GM12878 (cell line): ENCODE measurements at regions not wholly inside any gene's neighbourhood (a gene's known extent, or its start where the extent isn't known, plus 50 kb on each side); places are given as distances from the start of the nearest gene placed in this dataset.

Source experiments
- ATAC-seq: fragments of 200-7000 bp; cut with Tn5 transposase; 3 replicates; pipeline ENCODE4 v1.9.1; 2020; ENCODE audit warnings: mild to moderate bottlenecking, moderate library complexity
- BruUV-seq: library from RNA; stranded (reverse); fragments of 400-500 nt; replicated peaks from 2 replicates; lab custom pipeline; 2021; lab: Mats Ljungman, UMichigan
- CTCF ChIA-PET: fragments of 300-600 bp; sonication (Branson Sonifier 250); formaldehyde crosslinking; extraction: SDS; loops from one replicate; lab custom pipeline; 2021; ENCODE audit warnings: inconsistent platforms; lab: Yijun Ruan, JAX
- POLR2A ChIA-PET: fragments of 350-600 bp; formaldehyde crosslinking; extraction: SDS; loops from one replicate; lab custom pipeline; 2021; ENCODE audit warnings: inconsistent platforms; lab: Charles Lee
- RAD21 ChIA-PET: fragments of 300-600 bp; sonication (Branson Sonifier 250); formaldehyde crosslinking; loops from one replicate; lab custom pipeline; 2023; ENCODE audit warnings: antibody characterized with exemption; ENCODE audit not compliant: unreplicated experiment; lab: Charles Lee
- SMC1A ChIA-PET: fragments of 300-600 bp; sonication (Branson Sonifier 250); formaldehyde crosslinking; loops from one replicate; lab custom pipeline; 2023; ENCODE audit not compliant: unreplicated experiment, uncharacterized antibody; lab: Charles Lee
- DNase-seq: peaks from one replicate; pipeline ENCODE4 v3.0.0-alpha.2; 2011; ENCODE audit warnings: low read depth, low spot score
- FAIRE-seq: peaks from 3 replicates; lab custom pipeline; 2011; peaks lifted over from hg19 to GRCh38; lab: Jason Lieb, UNC
- H2AFZ ChIP-seq: 2 replicates; pipeline ENCODE4 v1.6.0; 2011; ENCODE audit warnings: low read depth, low read length, control low read depth; ENCODE audit not compliant: control insufficient read depth
- H3K27ac ChIP-seq: 2 replicates; pipeline ENCODE4 v1.5.1; 2011; ENCODE audit warnings: control low read depth; ENCODE audit not compliant: control insufficient read depth, insufficient read depth
- H3K27me3 ChIP-seq, 2 experiments: replicated peaks in 1 of 2; 2 replicates each; pipeline versions ENCODE4 v1.6.0 to v1.6.1; 2011; ENCODE audit warnings: low read length in 1 of 2; ENCODE audit not compliant: control insufficient read depth in 2 of 2, insufficient read depth in 2 of 2
- H3K36me3 ChIP-seq, 2 experiments: 2 replicates each; pipeline ENCODE4 v1.5.1; 2011; ENCODE audit warnings: low read length in 1 of 2; ENCODE audit not compliant: control insufficient read depth in 2 of 2, insufficient read depth in 2 of 2
- H3K4me1 ChIP-seq: 2 replicates; pipeline ENCODE4 v1.6.1; 2011; ENCODE audit warnings: mild to moderate bottlenecking, low read length, moderate library complexity, mixed read lengths; ENCODE audit not compliant: control insufficient read depth, insufficient read depth
- H3K4me2 ChIP-seq: 2 replicates; pipeline ENCODE4 v1.6.0; 2011; ENCODE audit warnings: control low read depth; ENCODE audit not compliant: control insufficient read depth, insufficient read depth
- H3K4me3 ChIP-seq: fragments of 200-600 bp; sonication (generic); 2 replicates; pipeline ENCODE4 v1.5.1; 2016
- H3K79me2 ChIP-seq: 2 replicates; pipeline ENCODE4 v1.6.0; 2011; ENCODE audit warnings: low read length; ENCODE audit not compliant: control insufficient read depth, insufficient read depth
- H3K9ac ChIP-seq: 2 replicates; pipeline ENCODE4 v1.8.0; 2011; ENCODE audit warnings: low read length, control low read depth, mixed read lengths; ENCODE audit not compliant: control insufficient read depth, insufficient read depth
- H3K9me3 ChIP-seq: replicated peaks from 3 replicates; pipeline ENCODE4 v1.5.1; 2011; ENCODE audit warnings: mild to moderate bottlenecking, low read length; ENCODE audit not compliant: control insufficient read depth, insufficient read depth
- H4K20me1 ChIP-seq: 2 replicates; pipeline ENCODE4 v1.6.0; 2011; ENCODE audit not compliant: control insufficient read depth, insufficient read depth
- ATF3 ChIP-seq: IDR thresholded peaks from 2 replicates; pipeline ENCODE4 v1.6.1; 2011; ENCODE audit warnings: low read depth, mild to moderate bottlenecking, low read length, moderate library complexity, borderline replicate concordance; ENCODE audit errors: extremely low read depth
- CREM ChIP-seq: IDR thresholded peaks from 2 replicates; pipeline ENCODE4 v1.6.1; 2014; ENCODE audit warnings: antibody characterized with exemption, low read depth
- EGR1 ChIP-seq, 2 experiments: IDR thresholded peaks; 1 replicate in 1 of 2; 2 replicates in 1 of 2; pipeline ENCODE4 v1.6.1; 2011 to 2012; ENCODE audit warnings: low read depth in 2 of 2, low read length in 2 of 2, borderline replicate concordance in 1 of 2, mild to moderate bottlenecking in 1 of 2, moderate library complexity in 1 of 2
- EP300 ChIP-seq, 2 experiments: fragments of 150-350 bp in 1 of 2; IDR thresholded peaks; 2 replicates each; pipeline ENCODE4 v1.6.1; 2011 to 2012; ENCODE audit warnings: low read depth in 2 of 2, low read length in 2 of 2, borderline replicate concordance in 1 of 2, improper control_type of control experiment in 1 of 2, inconsistent platforms in 1 of 2; ENCODE audit not compliant: control insufficient read depth in 1 of 2
- FOS ChIP-seq: IDR thresholded peaks from 3 replicates; pipeline ENCODE4 v1.6.1; 2011; ENCODE audit warnings: borderline replicate concordance; ENCODE audit not compliant: insufficient read length; ENCODE audit errors: extremely low read depth
- LARP7 ChIP-seq: fragments of 450-650 bp; IDR thresholded peaks from 2 replicates; pipeline ENCODE4 v1.6.1; 2017; ENCODE audit warnings: mild to moderate bottlenecking
- NBN ChIP-seq: fragments of 450-650 bp; IDR thresholded peaks from 2 replicates; pipeline ENCODE4 v1.6.1; 2016
- NR2C1 ChIP-seq: fragments of 450-650 bp; IDR thresholded peaks from 2 replicates; pipeline ENCODE4 v1.6.1; 2017; ENCODE audit warnings: antibody characterized with exemption, mild to moderate bottlenecking, moderate library complexity
- PAX5 ChIP-seq: IDR thresholded peaks from 2 replicates; pipeline ENCODE4 v1.6.1; 2011; ENCODE audit warnings: low read depth, low read length, borderline replicate concordance
- RELA ChIP-seq: fragments of 450-650 bp; IDR thresholded peaks from 2 replicates; pipeline ENCODE4 v1.8.0; 2014; ENCODE audit warnings: borderline replicate concordance; ENCODE audit not compliant: partially characterized antibody
- TCF3 ChIP-seq: IDR thresholded peaks from 2 replicates; pipeline ENCODE4 v1.6.1; 2012; ENCODE audit warnings: low read depth, mild to moderate bottlenecking, low read length, borderline replicate concordance; ENCODE audit not compliant: insufficient read depth
- TCF7 ChIP-seq: IDR thresholded peaks from 2 replicates; pipeline ENCODE4 v1.6.1; 2014; ENCODE audit warnings: antibody characterized with exemption, borderline replicate concordance
- YBX1 ChIP-seq: fragments of 450-650 bp; IDR thresholded peaks from 2 replicates; pipeline ENCODE4 v1.6.1; 2016; ENCODE audit warnings: antibody characterized with exemption
- WGBS: methylation state at CpG from one replicate; pipeline ENCODE4 v1.1.6; 2016; ENCODE audit warnings: low lambda C conversion rate; ENCODE audit not compliant: insufficient replicate concordance, insufficient coverage; ENCODE audit errors: missing lambda C conversion rate; 5-methylcytosine and 5-hydroxymethylcytosine counted together
- in situ Hi-C: fragments of 300-500 bp; cut with MboI; formaldehyde crosslinking; loops from 9 replicates; pipeline ENCODE4 v1.14.3; 2018; ENCODE audit warnings: mixed read lengths
- intact Hi-C: fragments of 100-400 bp; cut with micrococcal nuclease; formaldehyde crosslinking; loops from one replicate; pipeline ENCODE4 v1.14.2; 2022; ENCODE audit not compliant: unreplicated experiment
- TF ChIP-seq, protein P1 (sequence below): fragments of 450-650 bp; IDR thresholded peaks from 2 replicates; pipeline ENCODE4 v1.6.1; 2016; ENCODE audit warnings: mild to moderate bottlenecking
- TF ChIP-seq, protein P2 (sequence below): IDR thresholded peaks from 2 replicates; pipeline ENCODE4 v1.6.1; 2012; ENCODE audit warnings: low read depth, low read length, improper control_type of control experiment
- TF ChIP-seq, protein P3 (sequence below): fragments of 150-350 bp; IDR thresholded peaks from 2 replicates; pipeline ENCODE4 v1.6.1; 2016; ENCODE audit warnings: low read depth, low read length

DNA sequence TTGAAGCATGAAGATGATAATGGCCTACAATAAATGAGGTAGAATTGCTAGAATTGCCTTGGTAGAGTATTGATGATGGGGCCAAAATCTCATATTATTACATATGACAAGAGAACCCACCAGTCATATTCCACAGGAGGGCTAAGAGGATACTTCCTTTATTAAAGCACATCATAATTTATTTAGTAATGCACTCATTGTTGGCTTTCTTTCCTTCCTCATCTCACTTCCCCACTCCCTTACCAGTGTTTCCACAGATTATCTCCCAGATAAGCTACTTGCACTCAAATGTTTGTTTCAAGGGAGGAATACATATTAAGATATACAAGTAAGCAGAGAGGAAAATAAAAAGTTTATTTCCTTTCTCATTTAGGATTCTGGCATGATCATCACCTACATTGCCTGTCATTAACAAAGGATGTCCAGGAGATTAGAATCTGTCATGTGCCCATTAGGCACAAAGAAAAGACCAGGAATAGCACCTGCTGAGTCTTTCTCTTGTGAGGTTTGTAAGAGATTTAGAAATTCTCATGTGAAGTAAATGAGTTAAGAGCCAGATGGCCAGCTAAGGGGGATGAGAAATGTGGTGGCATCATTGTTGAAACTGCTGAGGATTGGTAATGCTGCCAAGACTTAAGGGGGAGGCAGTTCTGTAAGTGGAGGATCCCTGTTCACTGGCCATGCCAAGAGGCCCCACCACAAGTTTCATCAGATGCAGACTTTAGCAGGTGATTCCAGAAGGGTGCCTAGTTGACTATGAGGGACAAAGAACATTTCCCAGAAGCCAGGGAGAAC, 52.4 kb upstream of the PRDM8 start (continued):
- no peak for TF ChIP-seq ATF3
- no peak for TF ChIP-seq TCF7
- TF ChIP-seq, protein P1, sequence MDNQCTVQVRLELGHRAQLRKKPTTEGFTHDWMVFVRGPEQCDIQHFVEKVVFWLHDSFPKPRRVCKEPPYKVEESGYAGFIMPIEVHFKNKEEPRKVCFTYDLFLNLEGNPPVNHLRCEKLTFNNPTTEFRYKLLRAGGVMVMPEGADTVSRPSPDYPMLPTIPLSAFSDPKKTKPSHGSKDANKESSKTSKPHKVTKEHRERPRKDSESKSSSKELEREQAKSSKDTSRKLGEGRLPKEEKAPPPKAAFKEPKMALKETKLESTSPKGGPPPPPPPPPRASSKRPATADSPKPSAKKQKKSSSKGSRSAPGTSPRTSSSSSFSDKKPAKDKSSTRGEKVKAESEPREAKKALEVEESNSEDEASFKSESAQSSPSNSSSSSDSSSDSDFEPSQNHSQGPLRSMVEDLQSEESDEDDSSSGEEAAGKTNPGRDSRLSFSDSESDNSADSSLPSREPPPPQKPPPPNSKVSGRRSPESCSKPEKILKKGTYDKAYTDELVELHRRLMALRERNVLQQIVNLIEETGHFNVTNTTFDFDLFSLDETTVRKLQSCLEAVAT, result no peak
- TF ChIP-seq FOS, result no peak
- no peak for TF ChIP-seq EP300 (IDR thresholded peaks at IDR 0.05; ENCODE audit: borderline replicate concordance in 1 of 2, control insufficient read depth in 1 of 2, low read depth in 2 of 2, low read length in 2 of 2)
- TF ChIP-seq EGR1 (IDR thresholded peaks at IDR 0.05; ENCODE audit: borderline replicate concordance in 1 of 2, low read depth in 2 of 2, low read length in 2 of 2), result no peak
- TF ChIP-seq, protein P2, sequence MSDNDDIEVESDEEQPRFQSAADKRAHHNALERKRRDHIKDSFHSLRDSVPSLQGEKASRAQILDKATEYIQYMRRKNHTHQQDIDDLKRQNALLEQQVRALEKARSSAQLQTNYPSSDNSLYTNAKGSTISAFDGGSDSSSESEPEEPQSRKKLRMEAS, result no peak
- TF ChIP-seq RELA, result no peak

DNA sequence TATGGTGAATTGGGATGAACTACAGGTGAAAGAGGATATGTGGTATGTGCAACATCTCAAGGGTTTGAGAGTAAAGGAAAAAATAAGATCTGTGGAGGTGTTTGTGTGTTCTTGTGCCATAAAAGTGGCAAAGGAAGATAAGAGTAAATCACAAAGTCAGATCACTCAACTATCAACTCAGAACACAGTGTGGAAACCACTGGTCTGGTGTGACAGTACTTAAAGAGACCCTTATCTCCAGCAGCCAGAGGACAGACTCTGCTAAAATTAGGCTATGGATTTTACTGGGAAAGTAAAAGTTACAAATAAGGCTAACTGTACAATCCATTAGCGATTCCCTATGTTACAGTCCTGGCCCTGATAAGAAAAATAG, 54.0 kb upstream of the PRDM8 start:
- 87% methylated on average over 1 of the region's 1 CpG for WGBS
- ChIA-PET RAD21 (no interaction called here), SMC1A (no interaction called here), POLR2A (no interaction called here), CTCF (interaction anchor here (0.7 kb wide), 1 partner anchor 32 kb away, joined by 3 read pairs; no protein-coding TSS in a partner anchor)
- Histone ChIP-seq H3K4me1 (peaks cover 3% of the 10 kb centered on the region; the same call in 1 of the 2 replicates), H3K27me3 (no peaks in the 10 kb centered on the region), H4K20me1 (no peaks in the 10 kb centered on the region), H3K9ac (no peak overlapping the region), H3K4me3 (no peak overlapping the region), H2AFZ (no peak overlapping the region), H3K4me2 (no peak overlapping the region), H3K9me3 (no peaks in the 10 kb centered on the region), H3K79me2 (no peaks in the 10 kb centered on the region), H3K36me3 (no peaks in the 10 kb centered on the region), H3K27ac (no peak overlapping the region)
- DNase-seq, result no peak
- FAIRE-seq, result no peak
- ATAC-seq, result no peak
- in situ Hi-C loops, result no loop called here
- intact Hi-C loops, result no loop called here
- no TSS peak for BruUV-seq
- TF ChIP-seq PAX5, result no peak
- no peak for TF ChIP-seq YBX1
- TF ChIP-seq NBN, result no peak
- TF ChIP-seq NR2C1, result no peak
- no peak for TF ChIP-seq LARP7
- no peak for TF ChIP-seq TCF3
- TF ChIP-seq CREM, result no peak
- TF ChIP-seq, protein P3, sequence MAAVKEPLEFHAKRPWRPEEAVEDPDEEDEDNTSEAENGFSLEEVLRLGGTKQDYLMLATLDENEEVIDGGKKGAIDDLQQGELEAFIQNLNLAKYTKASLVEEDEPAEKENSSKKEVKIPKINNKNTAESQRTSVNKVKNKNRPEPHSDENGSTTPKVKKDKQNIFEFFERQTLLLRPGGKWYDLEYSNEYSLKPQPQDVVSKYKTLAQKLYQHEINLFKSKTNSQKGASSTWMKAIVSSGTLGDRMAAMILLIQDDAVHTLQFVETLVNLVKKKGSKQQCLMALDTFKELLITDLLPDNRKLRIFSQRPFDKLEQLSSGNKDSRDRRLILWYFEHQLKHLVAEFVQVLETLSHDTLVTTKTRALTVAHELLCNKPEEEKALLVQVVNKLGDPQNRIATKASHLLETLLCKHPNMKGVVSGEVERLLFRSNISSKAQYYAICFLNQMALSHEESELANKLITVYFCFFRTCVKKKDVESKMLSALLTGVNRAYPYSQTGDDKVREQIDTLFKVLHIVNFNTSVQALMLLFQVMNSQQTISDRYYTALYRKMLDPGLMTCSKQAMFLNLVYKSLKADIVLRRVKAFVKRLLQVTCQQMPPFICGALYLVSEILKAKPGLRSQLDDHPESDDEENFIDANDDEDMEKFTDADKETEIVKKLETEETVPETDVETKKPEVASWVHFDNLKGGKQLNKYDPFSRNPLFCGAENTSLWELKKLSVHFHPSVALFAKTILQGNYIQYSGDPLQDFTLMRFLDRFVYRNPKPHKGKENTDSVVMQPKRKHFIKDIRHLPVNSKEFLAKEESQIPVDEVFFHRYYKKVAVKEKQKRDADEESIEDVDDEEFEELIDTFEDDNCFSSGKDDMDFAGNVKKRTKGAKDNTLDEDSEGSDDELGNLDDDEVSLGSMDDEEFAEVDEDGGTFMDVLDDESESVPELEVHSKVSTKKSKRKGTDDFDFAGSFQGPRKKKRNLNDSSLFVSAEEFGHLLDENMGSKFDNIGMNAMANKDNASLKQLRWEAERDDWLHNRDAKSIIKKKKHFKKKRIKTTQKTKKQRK, result no peak
